Mucosa of rectum (tissue), 2 donors: ENCODE measurements at regions not wholly inside any gene's neighbourhood (a gene's known extent, or its start where the extent isn't known, plus 50 kb on each side); places are given as distances from the start of the nearest gene placed in this dataset.
A peak's percentile ranks its signal among the peaks of the same experiment; 100 is the strongest.
"Not testable (repeated sequence)": the region's sequence is repeated elsewhere in the genome, so short reads cannot be mapped to it uniquely, and the experiment has no call there.

Experiments used
- H3K27ac ChIP-seq, 2 donors: one replicate each; pipeline ENCODE4 v1.7.0; 2013; ENCODE audit warnings: inconsistent platforms in 2 of 2, low read depth in 2 of 2, low read length in 2 of 2
- H3K27me3 ChIP-seq, 2 donors: one replicate each; pipeline ENCODE4 v1.7.0; 2013; ENCODE audit warnings: low read length in 2 of 2; ENCODE audit not compliant: control insufficient read depth in 2 of 2, insufficient read depth in 2 of 2
- H3K36me3 ChIP-seq, 2 donors: one replicate each; pipeline ENCODE4 v1.7.0; 2013; ENCODE audit warnings: low read length in 2 of 2; ENCODE audit not compliant: control insufficient read depth in 2 of 2, insufficient read depth in 2 of 2
- H3K4me1 ChIP-seq, 2 donors: one replicate each; pipeline ENCODE4 v1.7.0; 2013; ENCODE audit warnings: low read length in 2 of 2, mild to moderate bottlenecking in 1 of 2; ENCODE audit not compliant: control insufficient read depth in 2 of 2, insufficient read depth in 2 of 2
- H3K4me3 ChIP-seq, 2 donors: one replicate each; pipeline ENCODE4 v1.7.0; 2013; ENCODE audit warnings: low read length in 2 of 2
- H3K9ac ChIP-seq, 2 donors: one replicate each; pipeline ENCODE4 v1.7.0; 2013; ENCODE audit warnings: low read length in 2 of 2, low read depth in 1 of 2, mild to moderate bottlenecking in 1 of 2
- H3K9me3 ChIP-seq, 2 donors: one replicate each; pipeline ENCODE4 v1.7.0; 2013; ENCODE audit warnings: low read length in 2 of 2; ENCODE audit not compliant: control insufficient read depth in 2 of 2
- donor health status: healthy.
- donor health status: Normal muscosa, but diverticular disease.

- H3K9me3 ChIP-seq: peaks cover 0 to 3% of the 10 kb centered on the region in 2 donors
- H3K9ac ChIP-seq: peak overlapping the region; percentile 32 to 57
- peak overlapping the region; percentile 7 to 27 for H3K4me3 ChIP-seq
- H3K27ac ChIP-seq: peak overlapping the region; percentile 86 to 87
- peaks cover 40 to 62% of the 10 kb centered on the region in 2 donors for H3K4me1 ChIP-seq
- H3K36me3 ChIP-seq: no peaks in the 10 kb centered on the region
- peaks cover 0 to 4% of the 10 kb centered on the region in 2 donors for H3K27me3 ChIP-seq
Measured at GRCh38 chr3:194871143-194871863, 185.6 kb downstream of the FAM43A start.

DNA sequence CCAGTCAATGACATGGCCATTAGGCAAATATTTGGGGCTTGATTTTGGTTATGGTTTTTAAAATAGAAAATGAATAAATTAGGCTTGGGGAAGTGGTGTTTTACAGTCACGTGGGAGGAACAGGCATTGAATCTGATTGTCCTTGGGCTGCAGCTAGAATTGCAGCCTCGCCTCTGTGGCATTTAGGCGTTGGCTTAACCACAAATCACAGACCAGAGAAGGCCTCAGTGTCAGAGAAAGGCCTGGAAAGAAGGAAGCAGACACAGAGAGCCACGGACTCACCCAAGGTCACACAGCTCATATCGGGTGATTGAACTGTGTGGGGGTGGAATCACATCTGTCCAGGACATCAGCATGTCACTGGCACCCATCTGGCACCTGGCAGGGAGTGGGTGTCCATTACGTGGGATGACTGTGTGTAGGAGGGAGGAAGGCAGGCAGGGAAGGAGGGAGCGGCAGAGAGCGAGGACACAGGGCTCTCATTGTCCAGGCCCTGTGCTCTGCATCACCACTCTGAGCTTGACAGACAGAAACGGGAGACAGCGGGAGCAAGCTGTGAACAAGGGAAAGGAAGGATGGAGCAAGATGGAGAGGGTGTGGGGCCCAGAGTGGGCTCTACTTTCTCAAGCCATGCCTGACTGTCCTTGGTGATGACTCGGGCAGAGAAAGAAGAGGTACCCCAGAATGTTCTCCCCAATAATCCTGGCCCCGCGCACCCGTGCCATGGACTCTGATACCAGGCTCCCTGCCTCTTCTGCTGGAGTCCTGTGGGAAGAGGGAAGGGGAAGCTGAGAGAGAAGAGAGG, 186.4 kb downstream of the FAM43A start:
- no peaks in the 10 kb centered on the region for H3K36me3 ChIP-seq
- peaks cover 0 to 4% of the 10 kb centered on the region in 2 donors for H3K27me3 ChIP-seq
- peaks cover 37 to 57% of the 10 kb centered on the region in 2 donors for H3K4me1 ChIP-seq
- H3K4me3 ChIP-seq: peak overlapping the region; percentile 7 to 27
- peaks cover 0 to 3% of the 10 kb centered on the region in 2 donors for H3K9me3 ChIP-seq
- peak overlapping the region; percentile 26 to 57 for H3K9ac ChIP-seq
- peak overlapping the region; percentile 86 to 87 for H3K27ac ChIP-seq

DNA sequence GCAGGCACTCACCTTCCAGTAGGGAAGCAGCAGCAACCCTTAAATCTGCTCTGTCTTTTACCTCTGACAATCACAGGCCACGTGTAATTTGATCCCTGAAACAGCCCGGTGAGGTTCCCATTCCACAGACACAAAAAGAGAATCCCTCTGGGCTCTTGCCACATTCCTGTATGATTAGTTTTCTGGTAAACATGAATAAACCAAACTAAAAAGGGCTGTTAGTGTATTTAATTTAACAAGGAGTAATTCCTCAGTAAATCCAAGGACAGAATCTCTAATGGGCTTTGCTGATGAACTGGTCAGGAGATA, 186.9 kb downstream of the FAM43A start:
- peak overlapping the region; percentile 86 to 87 for H3K27ac ChIP-seq
- H3K9ac ChIP-seq: peak overlapping the region; percentile 26 to 57

GRCh38 chr3:194873474-194873873, 187.8 kb downstream of the FAM43A start:
- peak overlapping the region in 1 of 2 donors; percentile 87 for H3K27ac ChIP-seq
- H3K4me1 ChIP-seq: peaks cover 34 to 43% of the 10 kb centered on the region in 2 donors
- H3K27me3 ChIP-seq, H3K9ac ChIP-seq, H3K36me3 ChIP-seq, H3K4me3 ChIP-seq, H3K9me3 ChIP-seq: not testable (repeated sequence)

More for the DNA sequence above, 186.9 kb downstream of the FAM43A start:
- Histone ChIP-seq H3K4me3 (peak overlapping the region in 1 of 2 donors; percentile 1), H3K9me3 (peaks cover 0 to 3% of the 10 kb centered on the region in 2 donors), H3K27me3 (peaks cover 0 to 4% of the 10 kb centered on the region in 2 donors), H3K36me3 (no peaks in the 10 kb centered on the region), H3K4me1 (peaks cover 34 to 52% of the 10 kb centered on the region in 2 donors)

GRCh38 chr3:194874206-194874605, 188.5 kb downstream of the FAM43A start:
- H3K9me3 ChIP-seq: peaks cover 0 to 3% of the 10 kb centered on the region in 2 donors
- H3K36me3 ChIP-seq: no peaks in the 10 kb centered on the region
- no peaks in the 10 kb centered on the region for H3K27me3 ChIP-seq
- H3K4me3 ChIP-seq: no peak overlapping the region
- H3K9ac ChIP-seq: no peak overlapping the region
- no peak overlapping the region for H3K27ac ChIP-seq
- peaks cover 34 to 43% of the 10 kb centered on the region in 2 donors for H3K4me1 ChIP-seq

- no peaks in the 10 kb centered on the region for H3K36me3 ChIP-seq
- peaks cover 33 to 43% of the 10 kb centered on the region in 2 donors for H3K4me1 ChIP-seq
- peaks cover 0 to 3% of the 10 kb centered on the region in 2 donors for H3K9me3 ChIP-seq
- no peak overlapping the region for H3K9ac ChIP-seq
- no peaks in the 10 kb centered on the region for H3K27me3 ChIP-seq
- H3K27ac ChIP-seq: no peak overlapping the region
- no peak overlapping the region for H3K4me3 ChIP-seq
Measured at GRCh38 chr3:194874783-194875182, 189.1 kb downstream of the FAM43A start.

DNA sequence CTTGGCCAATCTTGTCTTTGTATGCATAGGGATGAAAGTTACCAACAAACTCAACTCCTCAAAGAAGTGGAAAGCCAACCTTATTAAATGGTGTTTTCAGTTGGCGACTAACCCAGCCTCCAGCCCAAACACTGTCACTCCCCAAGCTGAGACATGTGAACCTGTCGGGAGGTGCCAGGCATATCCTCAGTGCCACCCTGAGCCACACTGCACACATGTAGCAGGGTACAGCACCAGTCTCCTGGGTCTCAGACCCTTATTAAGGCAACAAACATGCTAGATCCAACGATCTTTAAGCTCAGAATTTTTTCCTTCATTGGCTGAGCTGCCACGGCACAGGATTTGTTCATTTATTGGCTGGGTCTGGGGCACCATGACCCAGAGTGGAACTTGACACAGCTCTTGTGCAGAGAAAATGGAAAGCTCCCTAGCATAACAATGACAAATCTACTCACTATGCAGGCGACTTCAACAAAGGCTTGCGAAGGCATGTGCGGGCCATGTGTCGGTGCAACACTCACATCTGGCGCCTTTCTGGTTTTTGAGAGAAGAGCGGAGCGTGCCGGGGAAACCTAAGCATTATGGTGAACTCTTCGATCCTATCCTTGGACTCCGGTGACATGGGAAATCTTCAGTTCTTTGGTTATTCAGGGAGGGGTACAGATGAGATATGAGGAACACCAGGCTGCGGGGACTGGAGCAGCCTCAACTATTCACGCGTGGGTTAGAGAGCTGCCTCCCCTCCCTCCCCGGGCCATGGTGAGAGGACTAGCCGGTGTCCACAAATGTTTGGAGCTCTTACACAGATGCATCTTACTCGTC, 190.1 kb downstream of the FAM43A start:
- Histone ChIP-seq H3K27me3 (no peaks in the 10 kb centered on the region), H3K9ac (no peak overlapping the region), H3K4me3 (no peak overlapping the region), H3K9me3 (no peaks in the 10 kb centered on the region), H3K4me1 (peaks cover 31 to 37% of the 10 kb centered on the region in 2 donors), H3K36me3 (no peaks in the 10 kb centered on the region), H3K27ac (no peak overlapping the region)

DNA sequence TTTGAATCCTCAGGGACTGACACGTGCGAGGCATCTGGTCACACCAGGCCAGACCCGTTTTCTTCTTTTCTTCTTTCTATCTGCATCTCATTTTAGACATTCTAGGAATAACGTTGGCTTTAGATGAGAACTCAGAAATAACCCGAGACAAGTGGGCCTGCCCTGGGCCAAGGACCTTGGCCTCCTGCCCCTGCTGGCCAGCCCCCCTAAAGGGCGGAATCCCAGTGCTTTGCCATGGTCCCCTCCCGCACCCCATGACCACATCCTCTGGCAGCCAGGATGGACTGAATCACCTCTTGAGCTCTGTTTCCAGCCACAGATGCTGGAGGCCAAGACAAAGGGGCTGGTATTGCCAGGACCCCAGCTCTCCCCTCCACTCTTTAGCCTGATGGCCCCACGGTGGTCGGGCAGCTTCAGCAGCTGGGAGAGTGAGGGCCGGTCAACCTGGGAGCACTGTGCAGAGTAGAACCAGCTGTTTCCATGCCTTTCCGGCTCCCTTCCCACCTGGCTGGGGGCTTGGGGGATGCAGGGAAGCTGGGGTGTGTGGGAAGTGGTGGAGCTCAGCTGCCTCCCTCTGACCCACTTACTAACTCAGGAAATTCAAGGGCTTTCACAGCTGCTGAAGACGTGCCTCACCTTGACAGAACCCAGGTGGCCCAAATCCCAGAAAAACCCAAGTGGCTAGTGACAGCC, 190.9 kb downstream of the FAM43A start:
- no peaks in the 10 kb centered on the region for H3K36me3 ChIP-seq
- peaks cover 30 to 37% of the 10 kb centered on the region in 2 donors for H3K4me1 ChIP-seq
- H3K27ac ChIP-seq: no peak overlapping the region
- no peak overlapping the region for H3K9ac ChIP-seq
- H3K4me3 ChIP-seq: no peak overlapping the region
- H3K9me3 ChIP-seq: no peaks in the 10 kb centered on the region
- no peaks in the 10 kb centered on the region for H3K27me3 ChIP-seq

DNA sequence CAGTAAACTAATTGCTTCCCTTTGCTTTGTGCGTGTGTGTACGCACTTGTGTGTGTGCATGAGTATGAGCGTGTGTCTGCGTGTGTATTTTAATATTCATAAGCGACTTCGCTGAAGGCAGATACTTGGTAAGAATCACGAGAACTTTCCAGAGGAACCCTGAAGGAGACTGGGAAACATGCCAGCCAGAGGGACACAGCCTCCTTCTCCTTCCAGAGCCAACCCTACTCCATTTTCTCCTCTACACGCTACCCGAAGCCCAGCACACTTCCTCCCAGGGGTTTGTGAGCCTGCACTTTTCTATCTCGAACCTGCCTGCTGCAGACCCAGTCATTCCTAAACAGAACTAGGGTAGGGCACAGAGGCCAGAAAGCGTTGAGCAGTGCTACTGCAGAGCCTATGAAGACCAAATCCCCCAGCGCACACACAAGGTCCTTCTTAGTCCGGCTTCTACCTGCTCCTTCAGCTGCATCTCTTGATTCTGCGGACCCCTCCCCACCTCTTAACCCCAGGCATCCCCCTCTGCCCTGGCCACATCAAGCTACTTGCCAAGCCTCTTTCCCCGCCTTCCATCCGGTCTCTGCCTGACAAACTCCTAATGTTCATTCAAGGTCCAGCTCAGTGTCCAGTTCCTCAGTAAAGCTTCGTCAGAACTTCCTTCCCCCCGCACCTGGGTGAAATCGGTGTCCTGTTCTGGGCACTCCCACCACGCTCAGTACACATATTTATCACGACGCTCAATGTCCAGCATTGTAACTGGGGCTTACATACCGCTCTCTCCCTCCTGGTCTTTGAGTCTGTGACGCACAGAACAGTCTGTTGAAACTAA, 191.8 kb downstream of the FAM43A start:
- Histone ChIP-seq H3K4me1 (peaks cover 20 to 28% of the 10 kb centered on the region in 2 donors), H3K9ac (no peak overlapping the region), H3K9me3 (no peaks in the 10 kb centered on the region), H3K27ac (no peak overlapping the region), H3K4me3 (no peak overlapping the region), H3K27me3 (no peaks in the 10 kb centered on the region), H3K36me3 (no peaks in the 10 kb centered on the region)
